Uterus (tissue), 3 donors: ENCODE measurements at regions not wholly inside any gene's neighbourhood (a gene's known extent, or its start where the extent isn't known, plus 50 kb on each side); places are given as distances from the start of the nearest gene placed in this dataset.

Source experiments
- DNase-seq, 2 donors: peaks; one replicate each; pipeline ENCODE4 v3.0.0-alpha.2; 2019 to 2020
- H3K27ac ChIP-seq, 2 donors: fragments of 200-600 bp; sonication (generic); 1 replicate in 1 of 2; 2 replicates in 1 of 2; pipeline ENCODE4 v1.5.1; 2016 to 2018
- H3K27me3 ChIP-seq, 2 donors: fragments of 200-600 bp; sonication (generic); one replicate each; pipeline ENCODE4 v1.5.1; 2018 to 2019; ENCODE audit warnings: control low read depth in 1 of 2
- H3K36me3 ChIP-seq, 2 donors: fragments of 200-600 bp; sonication (generic); one replicate each; pipeline ENCODE4 v1.5.1; 2019; ENCODE audit warnings: control low read depth in 1 of 2
- H3K4me1 ChIP-seq, 2 donors: fragments of 200-600 bp; sonication (generic); one replicate each; pipeline ENCODE4 v1.5.1; 2018 to 2019; ENCODE audit warnings: control low read depth in 1 of 2
- H3K4me3 ChIP-seq, 2 donors: fragments of 200-600 bp; sonication (generic); 1 replicate in 1 of 2; 2 replicates in 1 of 2; pipeline ENCODE4 v1.5.1; 2018 to 2019; ENCODE audit warnings: mild to moderate bottlenecking in 1 of 2
- H3K9me3 ChIP-seq, 2 donors: fragments of 200-600 bp; sonication (generic); one replicate each; pipeline ENCODE4 v1.5.1; 2019; ENCODE audit warnings: control low read depth in 1 of 2
- POLR2A ChIP-seq, 2 donors: fragments of 450-650 bp; IDR thresholded peaks; one replicate each; pipeline ENCODE4 v1.6.1; 2016; ENCODE audit warnings: antibody characterized with exemption in 2 of 2, mild to moderate bottlenecking in 1 of 2, moderate library complexity in 1 of 2
- intact Hi-C: fragments of 100-400 bp; cut with DNase I; formaldehyde crosslinking; loops from one replicate; pipeline ENCODE4 v1.15.1; 2023; ENCODE audit warnings: low total_unique reads
- TF ChIP-seq, protein P1 (sequence below), 4 experiments: fragments of 200-600 bp in 2 of 4; fragments of 450-650 bp in 2 of 4; sonication (generic) in 2 of 4; IDR thresholded peaks; one replicate each; pipeline ENCODE4 v1.5.1; 2016 to 2019; ENCODE audit warnings: antibody characterized with exemption in 4 of 4, mild to moderate bottlenecking in 2 of 4, moderate library complexity in 1 of 4
- donor health status: DM: yes; HTN: yes; CAD: no.

DNA sequence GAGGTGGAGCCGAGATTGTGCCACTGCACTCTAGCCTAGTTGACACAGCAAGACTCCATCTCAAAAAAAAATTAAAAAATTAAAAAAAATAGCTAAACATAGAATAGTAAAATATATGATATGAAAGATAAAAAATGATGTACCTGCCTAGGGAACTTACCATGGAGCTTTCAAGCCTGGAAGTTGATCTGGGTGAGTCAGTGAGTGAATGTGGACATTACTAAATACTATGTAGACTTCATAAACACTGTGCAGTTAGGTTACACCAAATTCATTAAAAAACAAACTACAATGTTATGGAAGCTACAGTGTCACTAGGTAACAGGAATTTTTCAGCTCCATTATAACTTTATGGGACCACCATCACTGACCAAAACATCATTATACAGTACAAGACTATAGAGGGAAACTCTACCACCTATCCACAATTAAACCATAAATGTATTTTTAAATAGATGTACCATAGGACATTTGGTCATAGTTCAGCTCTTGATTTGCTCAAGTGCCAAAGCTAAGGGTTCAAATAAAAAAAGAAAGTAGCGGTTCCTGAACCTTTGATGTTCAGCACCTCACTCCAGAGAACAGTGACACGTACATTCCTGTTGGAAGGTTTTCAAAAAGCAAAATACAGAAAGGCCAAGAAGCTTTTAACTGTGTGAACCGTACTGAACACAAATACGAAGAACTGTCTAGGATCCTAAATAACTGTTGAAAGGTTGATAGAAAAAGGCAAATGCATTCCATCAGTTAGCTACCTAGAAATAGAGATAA lies 52.4 kb upstream of the SPDEF start:
- intact Hi-C loops = loop anchor here (2.0 kb wide), 1 partner anchor 80 kb away; no protein-coding TSS in a partner anchor
- no peak for DNase-seq
- Histone ChIP-seq H3K36me3 (no peaks in the 10 kb centered on the region), H3K9me3 (no peaks in the 10 kb centered on the region), H3K4me3 (no peak overlapping the region), H3K4me1 (no peaks in the 10 kb centered on the region), H3K27me3 (no peaks in the 10 kb centered on the region), H3K27ac (no peak overlapping the region)
- TF ChIP-seq POLR2A (IDR thresholded peaks at IDR 0.05) = no peak
- TF ChIP-seq, protein P1, sequence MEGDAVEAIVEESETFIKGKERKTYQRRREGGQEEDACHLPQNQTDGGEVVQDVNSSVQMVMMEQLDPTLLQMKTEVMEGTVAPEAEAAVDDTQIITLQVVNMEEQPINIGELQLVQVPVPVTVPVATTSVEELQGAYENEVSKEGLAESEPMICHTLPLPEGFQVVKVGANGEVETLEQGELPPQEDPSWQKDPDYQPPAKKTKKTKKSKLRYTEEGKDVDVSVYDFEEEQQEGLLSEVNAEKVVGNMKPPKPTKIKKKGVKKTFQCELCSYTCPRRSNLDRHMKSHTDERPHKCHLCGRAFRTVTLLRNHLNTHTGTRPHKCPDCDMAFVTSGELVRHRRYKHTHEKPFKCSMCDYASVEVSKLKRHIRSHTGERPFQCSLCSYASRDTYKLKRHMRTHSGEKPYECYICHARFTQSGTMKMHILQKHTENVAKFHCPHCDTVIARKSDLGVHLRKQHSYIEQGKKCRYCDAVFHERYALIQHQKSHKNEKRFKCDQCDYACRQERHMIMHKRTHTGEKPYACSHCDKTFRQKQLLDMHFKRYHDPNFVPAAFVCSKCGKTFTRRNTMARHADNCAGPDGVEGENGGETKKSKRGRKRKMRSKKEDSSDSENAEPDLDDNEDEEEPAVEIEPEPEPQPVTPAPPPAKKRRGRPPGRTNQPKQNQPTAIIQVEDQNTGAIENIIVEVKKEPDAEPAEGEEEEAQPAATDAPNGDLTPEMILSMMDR (IDR thresholded peaks at IDR 0.05) = no peak

DNA sequence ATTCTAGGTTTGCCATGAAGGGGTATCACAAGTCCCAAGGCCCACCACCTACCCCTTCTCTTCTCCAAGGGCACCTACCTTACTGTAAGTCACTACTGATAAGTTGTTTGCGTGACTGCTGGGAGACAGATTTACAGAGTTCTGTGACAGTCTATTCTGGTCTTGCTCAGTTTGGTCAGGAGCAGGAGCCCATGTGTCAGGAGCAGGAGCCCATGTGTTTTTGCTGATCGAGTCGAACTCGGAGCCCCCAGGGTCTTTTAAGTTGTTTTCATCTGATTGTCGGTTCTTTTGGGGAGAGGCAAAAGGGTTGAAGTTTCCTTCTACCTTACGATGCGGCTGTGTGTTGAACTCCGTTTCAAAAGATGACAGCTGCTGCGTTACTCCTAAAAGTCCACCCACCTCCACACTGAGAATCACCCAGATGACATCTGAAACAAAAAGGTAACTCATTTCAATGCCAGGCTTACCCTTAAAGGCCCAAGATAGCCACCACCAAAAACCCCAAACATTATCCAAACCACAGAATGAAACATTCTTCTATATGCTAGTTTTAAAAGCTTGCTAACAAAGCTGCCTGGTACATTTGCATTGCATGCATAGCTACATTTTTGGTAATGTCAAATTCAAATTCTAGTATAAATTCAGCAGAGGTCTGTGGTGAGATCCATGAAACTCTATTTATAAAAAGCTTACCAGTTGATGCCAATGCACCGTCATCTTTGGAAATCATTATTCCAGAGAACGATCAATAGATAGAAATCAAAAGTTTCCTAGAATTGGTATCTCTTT lies 50.5 kb upstream of the SPDEF start:
- TF ChIP-seq, protein P1 (IDR thresholded peaks at IDR 0.05) = no peak
- no peak for TF ChIP-seq POLR2A (IDR thresholded peaks at IDR 0.05)
- intact Hi-C loops = no loop called here
- Histone ChIP-seq H3K4me3 (no peak overlapping the region), H3K36me3 (no peaks in the 10 kb centered on the region), H3K9me3 (no peaks in the 10 kb centered on the region), H3K27ac (no peak overlapping the region), H3K4me1 (no peaks in the 10 kb centered on the region), H3K27me3 (no peaks in the 10 kb centered on the region)
- DNase-seq = no peak
